ENCODE measurements at regions not wholly inside any gene's neighbourhood (a gene's known extent, or its start where the extent isn't known, plus 50 kb on each side); places are given as distances from the start of the nearest gene placed in this dataset.

GRCh38 chr6:14814016-14814415 lies 431.9 kb upstream of the JARID2 start:
- TF ChIP-seq POLR2A (IDR thresholded peaks at IDR 0.05; ENCODE audit: borderline replicate concordance, extremely low read depth, insufficient read depth, insufficient read length) (no peak), POLR2AphosphoS5 (IDR thresholded peaks at IDR 0.05; ENCODE audit: low read depth, low read length) (no peak), CTCF (IDR thresholded peaks at IDR 0.05 in 2 of 3, conservative IDR thresholded peaks at IDR 0.05 in 1 of 3; ENCODE audit: borderline replicate concordance in 1 of 3, insufficient read depth in 1 of 3, low read depth in 2 of 3, low read length in 2 of 3) (no peak), MAX (IDR thresholded peaks at IDR 0.05) (no peak), SRF (IDR thresholded peaks at IDR 0.05; ENCODE audit: low read depth) (no peak), EZH2phosphoT487 (IDR thresholded peaks at IDR 0.05; ENCODE audit: borderline replicate concordance) (no peak), ZFX (IDR thresholded peaks at IDR 0.05) (no peak), EZH2 (IDR thresholded peaks at IDR 0.05) (no peak), ZNF274 (IDR thresholded peaks at IDR 0.05; ENCODE audit: low read depth, low read length) (no peak), CEBPB (IDR thresholded peaks at IDR 0.05; ENCODE audit: low read depth) (no peak), REST (IDR thresholded peaks at IDR 0.05; ENCODE audit: low read depth) (no peak), SP1 (IDR thresholded peaks at IDR 0.05; ENCODE audit: low read depth) (no peak), ZBTB33 (IDR thresholded peaks at IDR 0.05; ENCODE audit: extremely low read depth, insufficient replicate concordance, low read length) (no peak)

All from HCT116 (cell line).